Kidney (tissue), 13 donors: ENCODE measurements at regions not wholly inside any gene's neighbourhood (a gene's known extent, or its start where the extent isn't known, plus 50 kb on each side); places are given as distances from the start of the nearest gene placed in this dataset.

ENCODE experiments used
- DNase-seq, 5 donors: peaks; one replicate each; pipeline ENCODE4 v3.0.0-alpha.2; 2013 to 2020
- FAIRE-seq: peaks from 2 replicates; lab custom pipeline; 2012; peaks lifted over from hg19 to GRCh38; lab: Jason Lieb, UNC
- H3K27ac ChIP-seq, 2 donors: one replicate each; pipeline ENCODE4 v1.7.0; 2013; ENCODE audit warnings: low read depth in 2 of 2, low read length in 2 of 2, inconsistent platforms in 1 of 2
- H3K27me3 ChIP-seq: one replicate; pipeline ENCODE4 v1.7.1; 2013; ENCODE audit warnings: low read length, inconsistent platforms; ENCODE audit not compliant: control insufficient read depth, insufficient read depth
- H3K36me3 ChIP-seq, 3 donors: one replicate each; pipeline versions ENCODE4 v1.7.0 to v1.7.1; 2013; ENCODE audit warnings: low read length in 3 of 3, control low read depth in 1 of 3, inconsistent platforms in 1 of 3; ENCODE audit not compliant: insufficient read depth in 3 of 3, control insufficient read depth in 2 of 3
- H3K4me1 ChIP-seq, 3 donors: one replicate each; pipeline versions ENCODE4 v1.7.0 to v1.7.1; 2013; ENCODE audit warnings: low read length in 3 of 3, inconsistent platforms in 1 of 3, low read depth in 1 of 3; ENCODE audit not compliant: control insufficient read depth in 2 of 3, insufficient read depth in 2 of 3
- H3K4me3 ChIP-seq, 3 donors: one replicate each; pipeline versions ENCODE4 v1.7.0 to v1.8.1; 2013; ENCODE audit warnings: low read length in 3 of 3, control low read depth in 1 of 3, inconsistent platforms in 1 of 3
- H3K9ac ChIP-seq, 3 donors: one replicate each; pipeline versions ENCODE4 v1.7.0 to v1.7.1; 2013; ENCODE audit warnings: low read length in 3 of 3, control low read depth in 1 of 3, inconsistent platforms in 1 of 3
- H3K9me3 ChIP-seq, 3 donors: one replicate each; pipeline versions ENCODE4 v1.7.0 to v1.7.1; 2013; ENCODE audit warnings: low read length in 3 of 3, control low read depth in 1 of 3, inconsistent platforms in 1 of 3; ENCODE audit not compliant: control insufficient read depth in 2 of 3, insufficient read depth in 1 of 3
- intact Hi-C: fragments of 100-400 bp; cut with DNase I; formaldehyde crosslinking; loops from one replicate; pipeline ENCODE4 v1.11.1; 2022
- TF ChIP-seq, protein P1 (sequence below): IDR thresholded peaks from 3 replicates; pipeline ENCODE4 v1.5.1; 2012; ENCODE audit warnings: mild to moderate bottlenecking, moderate library complexity, borderline replicate concordance; ENCODE audit not compliant: insufficient read depth; ENCODE audit errors: extremely low read depth
- donor health status: control.
- donor health status: control.
- donor health status: control.
- donor health status: control.
- donor health status: control.
- donor health status: DM: yes; HTN: yes; CAD: no.
- donor health status: Normal renal cell carcinoma (clear cell type).

DNA sequence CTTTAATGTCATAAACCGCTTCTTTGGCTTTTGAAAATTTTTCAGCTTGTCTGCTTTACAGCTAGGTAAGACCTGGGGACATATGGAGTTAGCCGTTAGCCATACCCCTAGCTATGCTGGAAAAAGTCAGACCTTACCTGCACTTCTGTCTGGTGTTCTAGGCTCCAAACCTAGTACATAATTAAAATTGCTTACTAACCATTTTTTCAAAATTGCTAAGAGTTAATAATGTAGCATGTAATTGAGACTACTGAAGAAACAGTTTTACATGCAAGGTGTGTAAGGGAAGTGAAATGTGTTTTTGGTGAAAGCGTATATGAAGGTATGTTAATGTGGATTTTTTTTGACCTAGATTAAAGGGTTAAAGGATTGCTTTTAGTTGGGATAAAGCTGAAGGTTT, 336.9 kb downstream of the RNF144B start:
- DNase-seq = no peak
- intact Hi-C loops = no loop called here
- TF ChIP-seq, protein P1, sequence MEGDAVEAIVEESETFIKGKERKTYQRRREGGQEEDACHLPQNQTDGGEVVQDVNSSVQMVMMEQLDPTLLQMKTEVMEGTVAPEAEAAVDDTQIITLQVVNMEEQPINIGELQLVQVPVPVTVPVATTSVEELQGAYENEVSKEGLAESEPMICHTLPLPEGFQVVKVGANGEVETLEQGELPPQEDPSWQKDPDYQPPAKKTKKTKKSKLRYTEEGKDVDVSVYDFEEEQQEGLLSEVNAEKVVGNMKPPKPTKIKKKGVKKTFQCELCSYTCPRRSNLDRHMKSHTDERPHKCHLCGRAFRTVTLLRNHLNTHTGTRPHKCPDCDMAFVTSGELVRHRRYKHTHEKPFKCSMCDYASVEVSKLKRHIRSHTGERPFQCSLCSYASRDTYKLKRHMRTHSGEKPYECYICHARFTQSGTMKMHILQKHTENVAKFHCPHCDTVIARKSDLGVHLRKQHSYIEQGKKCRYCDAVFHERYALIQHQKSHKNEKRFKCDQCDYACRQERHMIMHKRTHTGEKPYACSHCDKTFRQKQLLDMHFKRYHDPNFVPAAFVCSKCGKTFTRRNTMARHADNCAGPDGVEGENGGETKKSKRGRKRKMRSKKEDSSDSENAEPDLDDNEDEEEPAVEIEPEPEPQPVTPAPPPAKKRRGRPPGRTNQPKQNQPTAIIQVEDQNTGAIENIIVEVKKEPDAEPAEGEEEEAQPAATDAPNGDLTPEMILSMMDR = no peak
- Histone ChIP-seq H3K9ac (no peak overlapping the region), H3K27me3 (no peaks in the 10 kb centered on the region), H3K4me1 (no peaks in the 10 kb centered on the region), H3K9me3 (no peaks in the 10 kb centered on the region), H3K27ac (no peak overlapping the region), H3K4me3 (no peak overlapping the region), H3K36me3 (no peaks in the 10 kb centered on the region)
- FAIRE-seq = no peak

DNA sequence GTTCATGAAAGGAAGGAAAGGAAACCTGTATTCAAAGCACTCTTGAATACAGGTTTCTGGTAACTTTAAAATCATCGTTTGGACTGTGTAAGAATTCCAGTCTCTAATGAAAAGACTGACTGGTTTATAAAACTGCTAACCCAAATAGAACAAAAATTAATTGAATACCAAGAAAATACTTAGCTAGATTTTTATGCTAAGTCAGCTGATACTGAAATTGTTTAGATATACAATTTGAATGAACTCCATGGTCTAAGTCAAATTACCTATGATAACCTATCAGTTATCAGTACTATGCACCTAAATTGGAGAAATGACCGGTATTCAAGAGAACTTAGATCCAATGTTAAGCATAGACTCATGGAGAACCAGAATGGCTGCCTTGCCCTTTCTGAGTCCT, 338.3 kb downstream of the RNF144B start:
- H3K27me3 ChIP-seq = no peaks in the 10 kb centered on the region
- no peak overlapping the region for H3K4me3 ChIP-seq
- TF ChIP-seq, protein P1 = no peak
- DNase-seq = no peak
- H3K36me3 ChIP-seq = no peaks in the 10 kb centered on the region
- H3K27ac ChIP-seq = no peak overlapping the region
- FAIRE-seq = no peak
- intact Hi-C loops = no loop called here
- no peaks in the 10 kb centered on the region for H3K9me3 ChIP-seq
- H3K9ac ChIP-seq = no peak overlapping the region
- no peaks in the 10 kb centered on the region for H3K4me1 ChIP-seq

DNA sequence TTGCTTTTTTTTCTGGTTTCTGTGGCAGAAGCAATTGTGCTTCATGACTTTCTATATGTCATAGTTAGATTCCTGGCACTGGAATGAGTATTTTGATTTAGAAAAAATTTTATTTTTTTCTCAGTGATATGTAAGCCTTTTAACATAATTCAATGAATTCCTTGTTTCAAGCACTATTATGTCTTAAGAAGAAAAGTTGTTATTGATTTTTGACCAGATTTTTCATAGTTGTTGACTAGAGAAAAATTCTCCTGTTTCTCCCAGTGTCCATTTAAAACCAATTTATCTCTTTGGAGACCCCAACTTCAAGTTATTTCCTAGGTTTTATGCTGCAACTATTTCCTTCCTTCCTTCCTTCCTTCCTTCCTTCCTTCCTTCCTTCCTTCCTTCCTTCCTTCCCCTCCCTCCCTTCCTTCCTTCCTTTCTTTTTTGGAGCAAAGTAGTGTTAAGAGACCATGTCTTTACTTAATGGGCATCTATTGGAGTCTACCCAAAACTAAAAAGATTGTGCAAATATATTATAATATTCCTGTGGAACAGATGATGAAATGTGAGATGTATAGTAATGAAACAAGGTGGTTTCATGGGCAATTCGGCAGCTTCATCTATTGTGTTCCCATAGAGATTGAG, 346.9 kb downstream of the RNF144B start:
- no peak overlapping the region for H3K4me3 ChIP-seq
- FAIRE-seq = no peak
- no peak overlapping the region for H3K27ac ChIP-seq
- H3K9me3 ChIP-seq = peaks cover 0 to 4% (median 0%) of the 10 kb centered on the region in 3 donors
- H3K36me3 ChIP-seq = no peaks in the 10 kb centered on the region
- DNase-seq = no peak
- no peaks in the 10 kb centered on the region for H3K27me3 ChIP-seq
- intact Hi-C loops = no loop called here
- H3K9ac ChIP-seq = no peak overlapping the region
- no peaks in the 10 kb centered on the region for H3K4me1 ChIP-seq
- TF ChIP-seq, protein P1 = no peak

DNA sequence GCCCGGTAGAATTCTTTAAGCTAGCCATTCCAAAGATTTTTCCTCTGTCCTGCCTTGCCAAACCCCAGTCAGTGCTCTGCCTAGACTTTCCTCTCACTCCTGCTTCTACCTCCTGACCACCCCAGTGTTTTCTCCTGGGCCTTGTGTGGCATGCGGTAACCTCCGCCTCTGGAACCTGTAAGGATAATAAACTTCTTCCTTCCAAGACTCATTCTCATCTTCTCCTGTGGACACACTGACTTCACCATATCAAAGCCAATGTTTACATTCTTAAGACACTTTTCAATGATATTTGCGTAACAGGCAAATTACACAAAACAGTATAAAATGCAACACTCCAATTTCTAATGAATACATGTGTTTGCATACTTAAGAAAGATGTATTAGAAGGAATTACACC, 354.6 kb downstream of the RNF144B start:
- no peak for FAIRE-seq
- H3K9me3 ChIP-seq = no peaks in the 10 kb centered on the region

More for the DNA sequence above, 354.6 kb downstream of the RNF144B start:
- DNase-seq = no peak
- Histone ChIP-seq H3K27me3 (no peaks in the 10 kb centered on the region), H3K9ac (no peak overlapping the region), H3K4me1 (no peaks in the 10 kb centered on the region), H3K4me3 (no peak overlapping the region), H3K36me3 (no peaks in the 10 kb centered on the region), H3K27ac (no peak overlapping the region)
- intact Hi-C loops = no loop called here
- TF ChIP-seq, protein P1 = no peak
